CD14-positive monocyte (primary cell): ENCODE measurements at regions not wholly inside any gene's neighbourhood (a gene's known extent, or its start where the extent isn't known, plus 50 kb on each side); places are given as distances from the start of the nearest gene placed in this dataset.

Experiments used
- DNase-seq, 3 donors: peaks; one replicate each; pipeline ENCODE4 v3.0.0-alpha.2; 2011 to 2022
- H2AFZ ChIP-seq: 2 replicates; pipeline ENCODE4 v1.6.0; 2012; ENCODE audit warnings: mild to moderate bottlenecking, low read depth, low read length, inconsistent platforms; ENCODE audit not compliant: insufficient read depth, poor library complexity, severe bottlenecking
- H3K27ac ChIP-seq, 2 donors: 1 replicate in 1 of 2; 2 replicates in 1 of 2; pipeline ENCODE4 v1.5.1; 2012 to 2013; ENCODE audit warnings: low read length in 2 of 2, control low read depth in 1 of 2, inconsistent platforms in 1 of 2, low read depth in 1 of 2, mild to moderate bottlenecking in 1 of 2
- H3K27me3 ChIP-seq, 2 donors: one replicate each; pipeline versions ENCODE4 v1.6.0 to v1.6.1; 2011 to 2013; ENCODE audit warnings: low read length in 2 of 2; ENCODE audit not compliant: control insufficient read depth in 2 of 2, insufficient read depth in 2 of 2
- H3K36me3 ChIP-seq, 2 donors: replicated peaks in 1 of 2; 1 replicate in 1 of 2; 2 replicates in 1 of 2; pipeline versions ENCODE4 v1.5.1 to v1.6.1; 2012 to 2013; ENCODE audit warnings: low read length in 2 of 2, control low read depth in 1 of 2, inconsistent platforms in 1 of 2, mild to moderate bottlenecking in 1 of 2; ENCODE audit not compliant: insufficient read depth in 2 of 2, control insufficient read depth in 1 of 2
- H3K4me1 ChIP-seq, 2 donors: 1 replicate in 1 of 2; 2 replicates in 1 of 2; pipeline versions ENCODE4 v1.5.1 to v1.6.1; 2012 to 2013; ENCODE audit warnings: low read length in 2 of 2, control low read depth in 1 of 2, inconsistent platforms in 1 of 2, mild to moderate bottlenecking in 1 of 2, moderate library complexity in 1 of 2; ENCODE audit not compliant: insufficient read depth in 2 of 2, control insufficient read depth in 1 of 2
- H3K4me2 ChIP-seq: replicated peaks from 2 replicates; pipeline ENCODE3; 2012; ENCODE audit warnings: low read length, moderate library complexity, mild to moderate bottlenecking; ENCODE audit not compliant: poor library complexity, severe bottlenecking; ENCODE audit errors: extremely low read depth
- H3K4me3 ChIP-seq, 3 experiments: fragments of 200-600 bp in 1 of 3; sonication (generic) in 1 of 3; replicated peaks in 1 of 3; 1 replicate in 2 of 3; 2 replicates in 1 of 3; pipeline ENCODE4 v1.5.1; 2011 to 2013; ENCODE audit warnings: low read length in 3 of 3, mild to moderate bottlenecking in 3 of 3, control low read depth in 2 of 3, low read depth in 2 of 3, inconsistent platforms in 1 of 3, moderate library complexity in 1 of 3
- H3K79me2 ChIP-seq: 2 replicates; pipeline ENCODE4 v1.6.0; 2012; ENCODE audit warnings: mild to moderate bottlenecking, control low read depth, inconsistent platforms, low read length, moderate library complexity; ENCODE audit not compliant: insufficient read depth
- H3K9ac ChIP-seq: 2 replicates; pipeline ENCODE4 v1.6.0; 2017; ENCODE audit warnings: low read length, mild to moderate bottlenecking; ENCODE audit not compliant: insufficient read depth, poor library complexity, severe bottlenecking
- H3K9me3 ChIP-seq, 2 donors: replicated peaks in 1 of 2; 1 replicate in 1 of 2; 2 replicates in 1 of 2; pipeline versions ENCODE4 v1.5.1 to v1.6.1; 2012 to 2013; ENCODE audit warnings: low read length in 2 of 2, control low read depth in 1 of 2; ENCODE audit not compliant: control insufficient read depth in 1 of 2, insufficient read depth in 1 of 2
- H4K20me1 ChIP-seq: 2 replicates; pipeline ENCODE4 v1.6.0; 2012; ENCODE audit warnings: mild to moderate bottlenecking, low read length, control low read depth, moderate library complexity; ENCODE audit not compliant: insufficient read depth
- H3K27ac Mint-ChIP-seq, 7 donors: one replicate each; pipeline ENCODE4 v1.8.0; 2020; ENCODE audit warnings: mild to moderate bottlenecking in 7 of 7, mixed read lengths in 7 of 7, moderate library complexity in 6 of 7, inconsistent platforms in 2 of 7
- H3K27me3 Mint-ChIP-seq, 3 donors: one replicate each; pipeline ENCODE4 v1.8.0; 2021 to 2022; ENCODE audit warnings: low read depth in 3 of 3, mild to moderate bottlenecking in 3 of 3, mixed read lengths in 3 of 3, moderate library complexity in 3 of 3, inconsistent platforms in 1 of 3
- H3K36me3 Mint-ChIP-seq, 2 donors: one replicate each; pipeline ENCODE4 v1.8.0; 2020; ENCODE audit warnings: mixed read lengths in 2 of 2, inconsistent platforms in 1 of 2, mild to moderate bottlenecking in 1 of 2
- H3K4me1 Mint-ChIP-seq: one replicate; pipeline ENCODE4 v1.8.0; 2020; ENCODE audit warnings: mild to moderate bottlenecking, mixed read lengths
- H3K4me3 Mint-ChIP-seq, 2 donors: one replicate each; pipeline ENCODE4 v1.8.0; 2020; ENCODE audit warnings: mild to moderate bottlenecking in 2 of 2, mixed read lengths in 2 of 2, moderate library complexity in 1 of 2
- H3K9me3 Mint-ChIP-seq, 7 donors: one replicate each; pipeline ENCODE4 v1.8.0; 2020 to 2022; ENCODE audit warnings: mixed read lengths in 7 of 7, mild to moderate bottlenecking in 6 of 7, moderate library complexity in 6 of 7, inconsistent platforms in 2 of 7
- CTCF ChIP-seq: fragments of 200-600 bp; IDR thresholded peaks from one replicate; pipeline ENCODE4 v1.8.0; 2022; ENCODE audit warnings: antibody characterized with exemption, mild to moderate bottlenecking
- WGBS: methylation state at CpG from one replicate; pipeline ENCODE4 v1.1.5; 2013; ENCODE audit warnings: missing lambda C conversion rate; ENCODE audit not compliant: insufficient coverage; 5-methylcytosine and 5-hydroxymethylcytosine counted together
- intact Hi-C, 2 donors: fragments of 100-400 bp; cut with micrococcal nuclease; formaldehyde crosslinking; loops; one replicate each; pipeline versions ENCODE4 v1.15.0 to v1.15.1; 2023

- no peaks in the 10 kb centered on the region for H3K4me1 Mint-ChIP-seq
- no peak overlapping the region for H3K4me3 Mint-ChIP-seq
- H3K9me3 Mint-ChIP-seq, result peaks cover 0 to 1% (median 0%) of the 10 kb centered on the region in 7 donors
- Histone ChIP-seq H4K20me1 (no peaks in the 10 kb centered on the region), H3K27ac (no peak overlapping the region), H2AFZ (no peak overlapping the region), H3K27me3 (no peaks in the 10 kb centered on the region), H3K4me2 (no peak overlapping the region), H3K9ac (no peak overlapping the region), H3K4me3 (no peak overlapping the region), H3K4me1 (no peaks in the 10 kb centered on the region), H3K9me3 (no peaks in the 10 kb centered on the region), H3K36me3 (no peaks in the 10 kb centered on the region), H3K79me2 (no peaks in the 10 kb centered on the region)
- H3K27ac Mint-ChIP-seq, result no peak overlapping the region
- H3K36me3 Mint-ChIP-seq, result no peaks in the 10 kb centered on the region
- peaks cover 2 to 13% (median 7%) of the 10 kb centered on the region in 3 donors for H3K27me3 Mint-ChIP-seq
- TF ChIP-seq CTCF, result no peak
- no peak for DNase-seq
- WGBS, result 86% methylated on average over 4 of the region's 5 CpGs
- intact Hi-C loops, result no loop called here
Observed at GRCh38 chr14:97095269-97095668, 298.1 kb downstream of the VRK1 start.

GRCh38 chr14:97097296-97097695 lies 300.1 kb downstream of the VRK1 start:
- H3K36me3 Mint-ChIP-seq, result no peaks in the 10 kb centered on the region
- no peak overlapping the region for H3K4me3 ChIP-seq
- no peaks in the 10 kb centered on the region for H4K20me1 ChIP-seq
- H3K36me3 ChIP-seq, result no peaks in the 10 kb centered on the region
- no peaks in the 10 kb centered on the region for H3K4me1 Mint-ChIP-seq
- H3K9me3 ChIP-seq, result no peaks in the 10 kb centered on the region
- no peak for DNase-seq
- no peak overlapping the region for H3K4me3 Mint-ChIP-seq
- peaks cover 0 to 1% (median 0%) of the 10 kb centered on the region in 7 donors for H3K9me3 Mint-ChIP-seq
- intact Hi-C loops, result no loop called here
- H3K27me3 ChIP-seq, result no peaks in the 10 kb centered on the region
- no peak overlapping the region for H3K27ac ChIP-seq
- WGBS, result 60% methylated on average over 1 of the region's 3 CpGs
- H3K27me3 Mint-ChIP-seq, result peaks cover 2 to 11% (median 7%) of the 10 kb centered on the region in 3 donors
- H3K4me1 ChIP-seq, result no peaks in the 10 kb centered on the region
- TF ChIP-seq CTCF, result no peak
- H2AFZ ChIP-seq, result no peak overlapping the region
- H3K79me2 ChIP-seq, result no peaks in the 10 kb centered on the region
- H3K27ac Mint-ChIP-seq, result no peak overlapping the region
- H3K4me2 ChIP-seq, result no peak overlapping the region
- no peak overlapping the region for H3K9ac ChIP-seq
